Stomach (tissue), 4 donors: ENCODE measurements at regions not wholly inside any gene's neighbourhood (a gene's known extent, or its start where the extent isn't known, plus 50 kb on each side); places are given as distances from the start of the nearest gene placed in this dataset.

Experiments
- CTCF ChIP-seq, 7 experiments: fragments of 450-650 bp in 4 of 7; fragments of 200-600 bp in 3 of 7; sonication (generic) in 3 of 7; IDR thresholded peaks; one replicate each; pipeline ENCODE4 v1.5.1; 2016 to 2019; ENCODE audit warnings: antibody characterized with exemption in 7 of 7, control low read depth in 2 of 7, mild to moderate bottlenecking in 1 of 7
- POLR2A ChIP-seq, 4 donors: fragments of 450-650 bp; IDR thresholded peaks; one replicate each; pipeline ENCODE4 v1.6.1; 2016; ENCODE audit warnings: antibody characterized with exemption in 4 of 4, control low read depth in 2 of 4, mild to moderate bottlenecking in 1 of 4, moderate library complexity in 1 of 4

GRCh38 chr15:96766366-96766765 is 435.9 kb downstream of the NR2F2 start:
- TF ChIP-seq CTCF (IDR thresholded peaks at IDR 0.05) (no peak), POLR2A (IDR thresholded peaks at IDR 0.05) (no peak)
